BLaER1 treated with 17β-estradiol and CSF1 and Interleukin-3, amounts not matched to agents 10 nM and 100 nM (cell line): ENCODE measurements at regions not wholly inside any gene's neighbourhood (a gene's known extent, or its start where the extent isn't known, plus 50 kb on each side); places are given as distances from the start of the nearest gene placed in this dataset.

Source experiments
- H3K27ac ChIP-seq, 11 experiments: shearing (Covaris generic); formaldehyde crosslinking; 2 replicates each; pipeline ENCODE4 v1.8.1; 2022
- H3K27me3 ChIP-seq, 11 experiments: shearing (Covaris generic); formaldehyde crosslinking; 2 replicates each; pipeline ENCODE4 v1.8.1; 2022
- H3K36me3 ChIP-seq, 11 experiments: shearing (Covaris generic); formaldehyde crosslinking; 2 replicates each; pipeline ENCODE4 v1.8.1; 2022
- H3K4me1 ChIP-seq, 10 experiments: shearing (Covaris generic); formaldehyde crosslinking; 2 replicates each; pipeline ENCODE4 v1.8.1; 2022
- H3K4me2 ChIP-seq, 11 experiments: shearing (Covaris generic); formaldehyde crosslinking; 2 replicates each; pipeline ENCODE4 v1.8.1; 2022
- H3K4me3 ChIP-seq, 10 experiments: shearing (Covaris generic); formaldehyde crosslinking; 2 replicates each; pipeline ENCODE4 v1.8.1; 2022
- H3K9ac ChIP-seq, 11 experiments: shearing (Covaris generic); formaldehyde crosslinking; 2 replicates each; pipeline ENCODE4 v1.8.1; 2022
- H3K9me3 ChIP-seq, 11 experiments: shearing (Covaris generic); formaldehyde crosslinking; replicated peaks in 1 of 11; 2 replicates each; pipeline ENCODE4 v1.8.1; 2022
- H4K20me1 ChIP-seq, 11 experiments: shearing (Covaris generic); formaldehyde crosslinking; 2 replicates each; pipeline ENCODE4 v1.8.1; 2022
- Cebpa-rat ChIP-seq, 11 experiments: shearing (Covaris generic); IDR thresholded peaks; 2 replicates each; pipeline ENCODE4 v1.8.1; 2022

DNA sequence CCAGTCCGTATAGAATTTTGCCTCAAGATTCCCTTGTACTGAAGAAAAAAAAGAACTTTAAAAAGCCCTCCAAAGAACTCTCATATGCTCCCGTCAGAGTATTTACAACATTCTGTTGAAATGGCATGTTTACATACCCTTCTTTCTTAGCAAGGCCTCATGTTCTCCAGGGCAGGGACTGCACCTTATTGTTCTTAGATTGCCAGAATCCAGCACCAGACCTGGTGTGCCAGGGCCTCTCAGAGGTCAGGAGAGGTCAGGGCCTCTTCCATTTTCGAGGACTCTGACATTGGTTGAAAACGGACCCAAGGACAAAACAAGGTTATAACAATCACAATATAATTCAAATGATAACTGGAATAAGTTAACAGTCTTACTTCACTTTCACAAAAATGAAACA, 78.2 kb downstream of the TNP1 start:
- H3K4me3 ChIP-seq, result no peak overlapping the region

DNA sequence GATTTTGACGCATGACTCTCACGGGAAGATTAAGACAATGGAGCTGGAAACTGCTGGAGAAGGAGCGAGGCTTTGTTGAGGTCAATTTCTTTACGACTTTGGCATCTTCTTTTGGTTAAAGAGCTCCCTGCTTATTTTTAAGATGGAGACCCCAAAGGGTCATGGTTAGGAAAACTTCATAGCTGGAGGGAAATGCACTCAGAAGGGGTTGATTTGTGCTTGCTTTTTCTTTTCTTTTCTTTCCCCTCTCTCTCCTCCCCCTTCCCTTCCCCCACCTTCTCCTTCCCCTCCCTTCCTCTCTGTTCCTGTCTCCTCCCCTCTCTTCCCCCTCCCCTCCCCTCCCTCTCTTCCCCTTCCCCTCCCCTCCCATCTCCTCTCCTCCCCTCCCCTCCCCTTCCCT, 79.0 kb downstream of the TNP1 start:
- no peak for TF ChIP-seq Cebpa-rat (IDR thresholded peaks at IDR 0.05)
- Histone ChIP-seq H3K4me2 (peak overlapping the region in 3 of 11 experiments; percentile 21 to 39 (median 26); a peak in 2 of 22 replicates), H3K36me3 (no peaks in the 10 kb centered on the region)

More for the DNA sequence above, 78.2 kb downstream of the TNP1 start:
- peaks cover 0 to 7% (median 1%) of the 10 kb centered on the region in 10 experiments; a peak in 12 of 20 replicates for H3K4me1 ChIP-seq
- no peak overlapping the region for H3K9ac ChIP-seq
- H3K27me3 ChIP-seq, result no peaks in the 10 kb centered on the region
- no peaks in the 10 kb centered on the region for H3K36me3 ChIP-seq
- no peak overlapping the region for H3K27ac ChIP-seq
- no peak for TF ChIP-seq Cebpa-rat (IDR thresholded peaks at IDR 0.05)
- H4K20me1 ChIP-seq, result no peaks in the 10 kb centered on the region
- H3K9me3 ChIP-seq, result 0 out of 22 replicates have a peak, but pooled peaks cover 0 to 7% (median 0%) of the 10 kb centered on the region in 11 experiments
- no peak overlapping the region for H3K4me2 ChIP-seq

GRCh38 chr2:216777637-216778273, 82.1 kb downstream of the TNP1 start:
- no peak for TF ChIP-seq Cebpa-rat (IDR thresholded peaks at IDR 0.05)
- no peak overlapping the region for H3K27ac ChIP-seq
- peaks cover 0 to 30% (median 22%) of the 10 kb centered on the region in 10 experiments; a peak in 16 of 20 replicates for H3K4me1 ChIP-seq
- peaks cover 0 to 15% (median 0%) of the 10 kb centered on the region in 11 experiments; a peak in 2 of 22 replicates for H3K27me3 ChIP-seq
- H3K36me3 ChIP-seq, result no peaks in the 10 kb centered on the region
- no peak overlapping the region for H3K4me3 ChIP-seq
- no peak overlapping the region for H3K4me2 ChIP-seq
- no peaks in the 10 kb centered on the region for H4K20me1 ChIP-seq
- H3K9me3 ChIP-seq, result 0 out of 22 replicates have a peak, but pooled peaks cover 0 to 7% (median 0%) of the 10 kb centered on the region in 11 experiments
- no peak overlapping the region for H3K9ac ChIP-seq

More for the DNA sequence above, 79.0 kb downstream of the TNP1 start:
- no peaks in the 10 kb centered on the region for H3K27me3 ChIP-seq
- peaks cover 0 to 16% (median 10%) of the 10 kb centered on the region in 10 experiments; a peak in 16 of 20 replicates for H3K4me1 ChIP-seq
- 0 out of 22 replicates have a peak, but pooled peaks cover 0 to 7% (median 0%) of the 10 kb centered on the region in 11 experiments for H3K9me3 ChIP-seq
- no peaks in the 10 kb centered on the region for H4K20me1 ChIP-seq
- H3K4me3 ChIP-seq, result no peak overlapping the region
- H3K27ac ChIP-seq, result no peak overlapping the region
- H3K9ac ChIP-seq, result no peak overlapping the region

GRCh38 chr2:216776066-216776850, 80.9 kb upstream of the IGFBP5 start:
- Histone ChIP-seq H3K4me2 (peak overlapping the region in 9 of 11 experiments; percentile 5 to 62 (median 56); a peak in 17 of 22 replicates), H3K4me3 (no peak overlapping the region), H3K4me1 (peaks cover under 1 to 34% (median 23%) of the 10 kb centered on the region in 10 experiments; a peak in 16 of 20 replicates), H3K9ac (no peak overlapping the region), H4K20me1 (no peaks in the 10 kb centered on the region), H3K27ac (no peak overlapping the region), H3K9me3 (peaks cover 0 to 16% (median 5%) of the 10 kb centered on the region in 11 experiments; a peak in 12 of 22 replicates), H3K27me3 (peaks cover 0 to 15% (median 0%) of the 10 kb centered on the region in 11 experiments; a peak in 2 of 22 replicates), H3K36me3 (no peaks in the 10 kb centered on the region)
- TF ChIP-seq Cebpa-rat (IDR thresholded peaks at IDR 0.05), result no peak

- no peak overlapping the region for H3K27ac ChIP-seq
- H3K27me3 ChIP-seq, result peaks cover 0 to 15% (median 0%) of the 10 kb centered on the region in 11 experiments; a peak in 2 of 22 replicates
- H3K36me3 ChIP-seq, result no peaks in the 10 kb centered on the region
- TF ChIP-seq Cebpa-rat (IDR thresholded peaks at IDR 0.05), result no peak
- H3K4me2 ChIP-seq, result peak overlapping the region in 2 of 11 experiments; percentile 21 to 59; a peak in 1 of 22 replicates
- H3K4me3 ChIP-seq, result no peak overlapping the region
- no peak overlapping the region for H3K9ac ChIP-seq
- H4K20me1 ChIP-seq, result no peaks in the 10 kb centered on the region
- H3K4me1 ChIP-seq, result peaks cover 13 to 29% (median 25%) of the 10 kb centered on the region in 10 experiments
- peaks cover 0 to 17% (median 7%) of the 10 kb centered on the region in 11 experiments; a peak in 12 of 22 replicates for H3K9me3 ChIP-seq
These were observed 79.7 kb upstream of the IGFBP5 start for GRCh38 chr2:216775043-216775453.

- Histone ChIP-seq H3K9me3 (peaks cover 0 to 17% (median 7%) of the 10 kb centered on the region in 11 experiments; a peak in 12 of 22 replicates), H3K9ac (no peak overlapping the region), H3K27ac (no peak overlapping the region), H3K36me3 (no peaks in the 10 kb centered on the region), H4K20me1 (no peaks in the 10 kb centered on the region), H3K4me2 (peak overlapping the region in 2 of 11 experiments; percentile 21 to 59; a peak in 1 of 22 replicates), H3K4me3 (no peak overlapping the region), H3K27me3 (peaks cover 0 to 15% (median 0%) of the 10 kb centered on the region in 11 experiments; a peak in 2 of 22 replicates), H3K4me1 (peaks cover 13 to 29% (median 25%) of the 10 kb centered on the region in 10 experiments)
- no peak for TF ChIP-seq Cebpa-rat (IDR thresholded peaks at IDR 0.05)
These were observed 79.3 kb upstream of the IGFBP5 start for GRCh38 chr2:216774620-216775019.

DNA sequence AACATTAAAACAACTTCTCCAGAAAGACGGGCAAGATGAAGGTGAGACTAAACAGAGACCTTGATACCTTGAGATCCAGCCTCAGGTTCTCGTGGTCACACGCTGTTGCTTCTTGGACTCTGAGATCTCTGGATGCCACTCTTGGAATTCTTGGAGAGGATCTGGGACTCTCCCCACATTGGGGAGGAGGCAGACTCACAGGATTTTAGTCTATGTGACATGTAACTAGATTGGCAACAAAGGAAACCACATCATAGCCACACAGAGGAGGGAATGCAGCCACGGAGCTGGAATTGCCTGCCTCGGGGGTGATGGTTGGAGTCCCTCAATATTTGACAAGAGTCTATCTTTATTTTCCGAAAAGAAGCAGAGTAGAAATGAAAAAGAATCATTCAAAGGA, 78.8 kb upstream of the IGFBP5 start:
- Histone ChIP-seq H3K9ac (no peak overlapping the region), H3K36me3 (no peaks in the 10 kb centered on the region), H3K9me3 (peaks cover 0 to 17% (median 7%) of the 10 kb centered on the region in 11 experiments; a peak in 12 of 22 replicates), H3K27ac (no peak overlapping the region), H3K4me2 (no peak overlapping the region), H3K4me1 (peaks cover 13 to 29% (median 25%) of the 10 kb centered on the region in 10 experiments), H3K27me3 (peaks cover 0 to 15% (median 0%) of the 10 kb centered on the region in 11 experiments; a peak in 2 of 22 replicates), H4K20me1 (no peaks in the 10 kb centered on the region), H3K4me3 (no peak overlapping the region)
- no peak for TF ChIP-seq Cebpa-rat (IDR thresholded peaks at IDR 0.05)

DNA sequence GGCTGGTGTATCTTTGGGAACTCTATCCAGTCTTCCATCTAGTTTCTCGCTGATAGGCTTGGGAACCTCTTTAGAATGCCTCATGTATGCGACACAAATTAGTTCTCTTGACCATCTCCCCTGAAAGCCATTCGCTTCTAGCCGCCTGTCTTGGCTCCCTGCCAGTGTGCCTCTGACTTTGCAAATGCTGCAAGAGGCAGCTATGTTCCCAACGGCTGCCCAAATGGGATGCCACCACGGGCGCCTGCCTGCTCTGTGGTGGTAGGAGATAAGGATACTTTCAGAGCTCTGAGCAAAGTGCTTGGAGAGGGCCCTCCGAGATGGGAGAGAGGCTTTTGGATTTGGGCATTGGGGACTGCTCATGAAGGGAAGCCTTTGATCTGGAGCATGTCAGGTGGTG, 77.7 kb upstream of the IGFBP5 start:
- H3K27ac ChIP-seq, result no peak overlapping the region
- peaks cover 0 to 15% (median 0%) of the 10 kb centered on the region in 11 experiments; a peak in 2 of 22 replicates for H3K27me3 ChIP-seq
- TF ChIP-seq Cebpa-rat (IDR thresholded peaks at IDR 0.05), result no peak
- no peaks in the 10 kb centered on the region for H3K36me3 ChIP-seq
- H3K4me1 ChIP-seq, result peaks cover 13 to 29% (median 25%) of the 10 kb centered on the region in 10 experiments
- peak overlapping the region in 7 of 11 experiments; percentile 6 to 57 (median 30); a peak in 11 of 22 replicates for H3K4me2 ChIP-seq
- peaks cover 0 to 17% (median 7%) of the 10 kb centered on the region in 11 experiments; a peak in 12 of 22 replicates for H3K9me3 ChIP-seq
- no peaks in the 10 kb centered on the region for H4K20me1 ChIP-seq
- no peak overlapping the region for H3K4me3 ChIP-seq
- H3K9ac ChIP-seq, result no peak overlapping the region
